ENCODE measurements at regions not wholly inside any gene's neighbourhood (a gene's known extent, or its start where the extent isn't known, plus 50 kb on each side); places are given as distances from the start of the nearest gene placed in this dataset.
A peak's percentile ranks its signal among the peaks of the same experiment; 100 is the strongest.

DNA sequence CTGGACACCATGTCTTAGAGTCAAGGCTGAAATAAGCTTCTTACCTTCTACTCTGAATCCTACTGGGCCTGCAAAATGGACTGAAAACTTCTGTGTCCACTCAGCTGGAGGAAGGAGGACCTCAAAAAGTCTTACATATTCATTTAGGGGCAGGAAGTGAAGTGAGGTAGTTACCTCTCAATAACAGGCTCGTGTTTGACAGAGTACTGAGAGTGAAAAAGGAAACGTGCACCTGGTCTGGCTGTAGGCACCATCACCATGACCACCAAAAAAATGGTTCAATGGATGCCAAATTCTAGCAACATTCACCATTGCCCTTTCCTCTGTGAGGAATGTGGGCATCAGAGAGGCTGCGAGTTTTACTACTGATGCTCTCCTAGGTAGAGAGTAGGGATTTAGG lies 176.2 kb downstream of the RFC3 start:
- intact Hi-C loops (cut with micrococcal nuclease): no loop called here
- CTCF ChIA-PET: interaction anchor here (0.7 to 0.8 kb wide), 2 partner anchors 15 to 193 kb away, joined by 3 to 4 read pairs; no protein-coding TSS in a partner anchor
- no TSS peak for BruUV-seq (replicated peaks)
- H3K36me3 Mint-ChIP-seq (ENCODE audit: insufficient read depth, unreplicated experiment): no peaks in the 10 kb centered on the region
- H3K27me3 Mint-ChIP-seq (ENCODE audit: insufficient read depth, unreplicated experiment): no peaks in the 10 kb centered on the region
- TF ChIP-seq, protein P1, sequence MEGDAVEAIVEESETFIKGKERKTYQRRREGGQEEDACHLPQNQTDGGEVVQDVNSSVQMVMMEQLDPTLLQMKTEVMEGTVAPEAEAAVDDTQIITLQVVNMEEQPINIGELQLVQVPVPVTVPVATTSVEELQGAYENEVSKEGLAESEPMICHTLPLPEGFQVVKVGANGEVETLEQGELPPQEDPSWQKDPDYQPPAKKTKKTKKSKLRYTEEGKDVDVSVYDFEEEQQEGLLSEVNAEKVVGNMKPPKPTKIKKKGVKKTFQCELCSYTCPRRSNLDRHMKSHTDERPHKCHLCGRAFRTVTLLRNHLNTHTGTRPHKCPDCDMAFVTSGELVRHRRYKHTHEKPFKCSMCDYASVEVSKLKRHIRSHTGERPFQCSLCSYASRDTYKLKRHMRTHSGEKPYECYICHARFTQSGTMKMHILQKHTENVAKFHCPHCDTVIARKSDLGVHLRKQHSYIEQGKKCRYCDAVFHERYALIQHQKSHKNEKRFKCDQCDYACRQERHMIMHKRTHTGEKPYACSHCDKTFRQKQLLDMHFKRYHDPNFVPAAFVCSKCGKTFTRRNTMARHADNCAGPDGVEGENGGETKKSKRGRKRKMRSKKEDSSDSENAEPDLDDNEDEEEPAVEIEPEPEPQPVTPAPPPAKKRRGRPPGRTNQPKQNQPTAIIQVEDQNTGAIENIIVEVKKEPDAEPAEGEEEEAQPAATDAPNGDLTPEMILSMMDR (IDR thresholded peaks at IDR 0.05; ENCODE audit: unreplicated experiment): no peak
- POLR2A ChIA-PET: no interaction called here
- H3K4me1 Mint-ChIP-seq (ENCODE audit: insufficient read depth, unreplicated experiment): no peaks in the 10 kb centered on the region
- no peak overlapping the region for H3K27ac Mint-ChIP-seq (ENCODE audit: low read depth, unreplicated experiment)
- H3K4me3 Mint-ChIP-seq (ENCODE audit: unreplicated experiment): no peak overlapping the region
- DNase-seq (ENCODE audit: unreplicated experiment): no peak
- no peaks in the 10 kb centered on the region for H3K9me3 Mint-ChIP-seq (ENCODE audit: unreplicated experiment)

GRCh38 chr13:33994826-33995502 lies 177.0 kb downstream of the RFC3 start:
- peak; percentile 2 for DNase-seq (ENCODE audit: unreplicated experiment)
- BruUV-seq (replicated peaks): no TSS peak
- ChIA-PET POLR2A (no interaction called here), CTCF (interaction anchor here (0.7 to 0.8 kb wide), 2 partner anchors 15 to 194 kb away, joined by 3 to 4 read pairs; no protein-coding TSS in a partner anchor)
- Mint-ChIP-seq H3K9me3 (ENCODE audit: unreplicated experiment) (no peaks in the 10 kb centered on the region), H3K4me3 (ENCODE audit: unreplicated experiment) (no peak overlapping the region), H3K27ac (ENCODE audit: low read depth, unreplicated experiment) (no peak overlapping the region), H3K27me3 (ENCODE audit: insufficient read depth, unreplicated experiment) (no peaks in the 10 kb centered on the region), H3K36me3 (ENCODE audit: insufficient read depth, unreplicated experiment) (no peaks in the 10 kb centered on the region), H3K4me1 (ENCODE audit: insufficient read depth, unreplicated experiment) (no peaks in the 10 kb centered on the region)
- TF ChIP-seq, protein P1 (IDR thresholded peaks at IDR 0.05; ENCODE audit: unreplicated experiment): no peak
- intact Hi-C loops (cut with micrococcal nuclease): no loop called here

- intact Hi-C loops (cut with micrococcal nuclease): no loop called here
- Mint-ChIP-seq H3K9me3 (ENCODE audit: unreplicated experiment) (no peaks in the 10 kb centered on the region), H3K27ac (ENCODE audit: low read depth, unreplicated experiment) (no peak overlapping the region), H3K4me1 (ENCODE audit: insufficient read depth, unreplicated experiment) (no peaks in the 10 kb centered on the region), H3K27me3 (ENCODE audit: insufficient read depth, unreplicated experiment) (no peaks in the 10 kb centered on the region), H3K36me3 (ENCODE audit: insufficient read depth, unreplicated experiment) (no peaks in the 10 kb centered on the region), H3K4me3 (ENCODE audit: unreplicated experiment) (no peak overlapping the region)
- CTCF ChIA-PET: no interaction called here
- no peak for DNase-seq (ENCODE audit: unreplicated experiment)
- TF ChIP-seq, protein P1 (IDR thresholded peaks at IDR 0.05; ENCODE audit: unreplicated experiment): no peak
- BruUV-seq (replicated peaks): no TSS peak
- POLR2A ChIA-PET: no interaction called here
Measured at GRCh38 chr13:33996636-33997035, 178.7 kb downstream of the RFC3 start.

DNA sequence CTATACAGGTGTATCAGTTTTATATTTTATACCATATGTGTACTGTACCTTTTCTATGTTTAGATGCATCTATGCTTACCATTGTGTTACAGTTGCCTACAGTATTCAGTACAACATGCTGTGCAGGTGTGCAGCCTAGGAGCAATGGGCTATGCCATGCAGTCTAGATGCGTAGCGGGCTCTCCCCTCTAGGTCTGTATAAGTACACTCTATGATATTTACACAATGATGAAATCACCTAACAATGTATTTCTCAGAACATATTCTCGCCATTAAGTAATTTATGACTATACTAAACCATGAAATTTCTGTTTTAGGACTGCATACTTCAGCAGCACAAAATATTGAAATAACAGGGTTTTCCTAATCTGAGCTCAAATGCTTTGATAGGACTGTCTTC lies 179.6 kb downstream of the RFC3 start:
- CTCF ChIA-PET: interaction anchor here (0.7 kb wide), 1 partner anchor 902 kb away, joined by 3 read pairs; no protein-coding TSS in a partner anchor
- H3K36me3 Mint-ChIP-seq (ENCODE audit: insufficient read depth, unreplicated experiment): no peaks in the 10 kb centered on the region
- TF ChIP-seq, protein P1 (IDR thresholded peaks at IDR 0.05; ENCODE audit: unreplicated experiment): no peak
- intact Hi-C loops (cut with micrococcal nuclease): no loop called here
- no peaks in the 10 kb centered on the region for H3K27me3 Mint-ChIP-seq (ENCODE audit: insufficient read depth, unreplicated experiment)
- BruUV-seq (replicated peaks): no TSS peak
- H3K4me3 Mint-ChIP-seq (ENCODE audit: unreplicated experiment): no peak overlapping the region
- no peak overlapping the region for H3K27ac Mint-ChIP-seq (ENCODE audit: low read depth, unreplicated experiment)
- no peak for DNase-seq (ENCODE audit: unreplicated experiment)
- H3K9me3 Mint-ChIP-seq (ENCODE audit: unreplicated experiment): no peaks in the 10 kb centered on the region
- no peaks in the 10 kb centered on the region for H3K4me1 Mint-ChIP-seq (ENCODE audit: insufficient read depth, unreplicated experiment)
- POLR2A ChIA-PET: no interaction called here

All from MCF 10A (cell line).